ENCODE measurements at regions not wholly inside any gene's neighbourhood (a gene's known extent, or its start where the extent isn't known, plus 50 kb on each side); places are given as distances from the start of the nearest gene placed in this dataset.

GRCh38 chr2:129903586-129904425 is 75.7 kb upstream of the RAB6C start:
- no peaks in the 10 kb centered on the region for H3K79me2 ChIP-seq (ENCODE audit: control insufficient read depth, insufficient read depth, low read length)
- DNase-seq (ENCODE audit: low read depth, low spot score) (no peak), FAIRE-seq (no peak)
- dilution Hi-C loops (cut with MboI; ENCODE audit: extremely low pct_ligation_motif_present, low sequenced_read_pairs) = no loop called here
- no peak overlapping the region for H3K4me3 ChIP-seq (ENCODE audit: control insufficient read depth in 2 of 3, extremely low read depth in 1 of 3, insufficient read depth in 2 of 3, low read depth in 1 of 3, low read length in 3 of 3)
- H3K4me1 ChIP-seq (ENCODE audit: control insufficient read depth, extremely low read depth, insufficient read depth, low read length) = no peaks in the 10 kb centered on the region
- no peak overlapping the region for H3K9ac ChIP-seq (ENCODE audit: control insufficient read depth, extremely low read depth, insufficient read depth, low read length)
- H3K9me1 ChIP-seq (ENCODE audit: control insufficient read depth, extremely low read depth, insufficient read depth, low read length) = no peaks in the 10 kb centered on the region
- no peaks in the 10 kb centered on the region for H3K9me3 ChIP-seq (ENCODE audit: control insufficient read depth, low read depth, low read length)
- no peak overlapping the region for H2AFZ ChIP-seq (ENCODE audit: control insufficient read depth, low read length)
- no peak overlapping the region for H3K27ac ChIP-seq (ENCODE audit: control insufficient read depth, insufficient read depth, low read length)
- no peak overlapping the region for H3K4me2 ChIP-seq (ENCODE audit: control insufficient read depth, extremely low read depth, insufficient read depth, low read depth, low read length)
- H3K36me3 ChIP-seq (ENCODE audit: control insufficient read depth in 2 of 2, extremely low read depth in 1 of 2, insufficient read depth in 2 of 2, low read length in 2 of 2) = no peaks in the 10 kb centered on the region
- TF ChIP-seq CTCF (optimal IDR thresholded peaks at IDR 0.05 in 1 of 3, IDR thresholded peaks at IDR 0.05 in 1 of 3, conservative IDR thresholded peaks at IDR 0.05 in 1 of 3; ENCODE audit: extremely low read depth in 1 of 3, insufficient read depth in 2 of 3, low read length in 3 of 3) = no peak
- TF ChIP-seq EZH2 (IDR thresholded peaks at IDR 0.05; ENCODE audit: low read length) = no peak
- H4K20me1 ChIP-seq (ENCODE audit: control insufficient read depth, extremely low read depth, insufficient read depth, low read length) = no peaks in the 10 kb centered on the region
- H3K27me3 ChIP-seq (ENCODE audit: control insufficient read depth, extremely low read depth, insufficient read depth, low read length) = no peaks in the 10 kb centered on the region

- H3K4me3 ChIP-seq (ENCODE audit: control insufficient read depth in 2 of 3, extremely low read depth in 1 of 3, insufficient read depth in 2 of 3, low read depth in 1 of 3, low read length in 3 of 3) = no peak overlapping the region
- dilution Hi-C loops (cut with MboI; ENCODE audit: extremely low pct_ligation_motif_present, low sequenced_read_pairs) = no loop called here
- no peaks in the 10 kb centered on the region for H3K79me2 ChIP-seq (ENCODE audit: control insufficient read depth, insufficient read depth, low read length)
- H3K9me3 ChIP-seq (ENCODE audit: control insufficient read depth, low read depth, low read length) = no peaks in the 10 kb centered on the region
- H3K36me3 ChIP-seq (ENCODE audit: control insufficient read depth in 2 of 2, extremely low read depth in 1 of 2, insufficient read depth in 2 of 2, low read length in 2 of 2) = no peaks in the 10 kb centered on the region
- H2AFZ ChIP-seq (ENCODE audit: control insufficient read depth, low read length) = no peak overlapping the region
- no peak overlapping the region for H3K27ac ChIP-seq (ENCODE audit: control insufficient read depth, insufficient read depth, low read length)
- no peak for TF ChIP-seq EZH2 (IDR thresholded peaks at IDR 0.05; ENCODE audit: low read length)
- no peak for TF ChIP-seq CTCF (optimal IDR thresholded peaks at IDR 0.05 in 1 of 3, IDR thresholded peaks at IDR 0.05 in 1 of 3, conservative IDR thresholded peaks at IDR 0.05 in 1 of 3; ENCODE audit: extremely low read depth in 1 of 3, insufficient read depth in 2 of 3, low read length in 3 of 3)
- no peak overlapping the region for H3K9ac ChIP-seq (ENCODE audit: control insufficient read depth, extremely low read depth, insufficient read depth, low read length)
- DNase-seq (ENCODE audit: low read depth, low spot score) = no peak
- no peak for FAIRE-seq
- H3K4me2 ChIP-seq (ENCODE audit: control insufficient read depth, extremely low read depth, insufficient read depth, low read depth, low read length) = no peak overlapping the region
- no peaks in the 10 kb centered on the region for H3K4me1 ChIP-seq (ENCODE audit: control insufficient read depth, extremely low read depth, insufficient read depth, low read length)
- H3K27me3 ChIP-seq (ENCODE audit: control insufficient read depth, extremely low read depth, insufficient read depth, low read length) = no peaks in the 10 kb centered on the region
- H4K20me1 ChIP-seq (ENCODE audit: control insufficient read depth, extremely low read depth, insufficient read depth, low read length) = no peaks in the 10 kb centered on the region
- H3K9me1 ChIP-seq (ENCODE audit: control insufficient read depth, extremely low read depth, insufficient read depth, low read length) = no peaks in the 10 kb centered on the region
Observed at GRCh38 chr2:129904532-129905446, 74.7 kb upstream of the RAB6C start.
